Prostate gland (tissue), 2 donors: ENCODE measurements at regions not wholly inside any gene's neighbourhood (a gene's known extent, or its start where the extent isn't known, plus 50 kb on each side); places are given as distances from the start of the nearest gene placed in this dataset.

ENCODE experiments used
- CTCF ChIP-seq, 4 experiments: fragments of 200-600 bp in 2 of 4; fragments of 450-650 bp in 2 of 4; sonication (generic) in 2 of 4; IDR thresholded peaks; 1 replicate in 3 of 4; 2 replicates in 1 of 4; pipeline ENCODE4 v1.5.1; 2016 to 2019; ENCODE audit warnings: antibody characterized with exemption in 4 of 4, mild to moderate bottlenecking in 2 of 4, moderate library complexity in 2 of 4
- POLR2AphosphoS5 ChIP-seq: sonication (generic); formaldehyde crosslinking; IDR thresholded peaks from one replicate; pipeline ENCODE4 v1.6.1; 2017; ENCODE audit warnings: antibody characterized with exemption

GRCh38 chr11:23097891-23098290 is 237.6 kb upstream of the CCDC179 start:
- TF ChIP-seq CTCF (IDR thresholded peaks at IDR 0.05) (no peak), POLR2AphosphoS5 (no peak)
